T-helper 2 cell treated with Interferon-gamma antibody and Interleukin-4, amounts not matched to agents 100 ng/mL and 5 ng/mL, for 36 hours (primary cell): ENCODE measurements at regions not wholly inside any gene's neighbourhood (a gene's known extent, or its start where the extent isn't known, plus 50 kb on each side); places are given as distances from the start of the nearest gene placed in this dataset.
"Not testable (repeated sequence)": the region's sequence is repeated elsewhere in the genome, so short reads cannot be mapped to it uniquely, and the experiment has no call there.

Experiments used
- intact Hi-C: fragments of 100-400 bp; cut with micrococcal nuclease; formaldehyde crosslinking; loops from one replicate; pipeline ENCODE4 v1.15.1; 2023

- intact Hi-C loops: no loop called here
Observed at GRCh38 chr16:65710107-65710506, 588.2 kb upstream of the CDH11 start.

DNA sequence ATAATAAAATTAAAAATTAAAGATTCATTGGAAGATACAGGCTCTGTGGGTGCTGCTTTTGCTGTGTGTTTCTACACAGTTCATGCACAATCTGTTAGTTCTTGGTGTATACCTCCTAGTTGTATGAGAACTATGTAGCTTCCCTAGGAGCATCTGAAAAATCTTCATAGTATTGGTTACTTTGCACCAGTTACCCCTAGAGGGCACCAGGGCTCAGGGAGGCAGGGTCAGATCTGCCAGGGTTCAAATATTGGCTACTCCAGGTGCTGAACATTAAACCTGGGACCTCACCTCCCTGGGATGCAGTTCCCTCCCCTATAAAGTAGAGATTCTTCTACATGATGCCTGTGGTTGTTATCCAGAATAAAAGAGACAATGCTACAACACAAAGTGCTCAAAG, 583.0 kb upstream of the CDH11 start:
- intact Hi-C loops: no loop called here

DNA sequence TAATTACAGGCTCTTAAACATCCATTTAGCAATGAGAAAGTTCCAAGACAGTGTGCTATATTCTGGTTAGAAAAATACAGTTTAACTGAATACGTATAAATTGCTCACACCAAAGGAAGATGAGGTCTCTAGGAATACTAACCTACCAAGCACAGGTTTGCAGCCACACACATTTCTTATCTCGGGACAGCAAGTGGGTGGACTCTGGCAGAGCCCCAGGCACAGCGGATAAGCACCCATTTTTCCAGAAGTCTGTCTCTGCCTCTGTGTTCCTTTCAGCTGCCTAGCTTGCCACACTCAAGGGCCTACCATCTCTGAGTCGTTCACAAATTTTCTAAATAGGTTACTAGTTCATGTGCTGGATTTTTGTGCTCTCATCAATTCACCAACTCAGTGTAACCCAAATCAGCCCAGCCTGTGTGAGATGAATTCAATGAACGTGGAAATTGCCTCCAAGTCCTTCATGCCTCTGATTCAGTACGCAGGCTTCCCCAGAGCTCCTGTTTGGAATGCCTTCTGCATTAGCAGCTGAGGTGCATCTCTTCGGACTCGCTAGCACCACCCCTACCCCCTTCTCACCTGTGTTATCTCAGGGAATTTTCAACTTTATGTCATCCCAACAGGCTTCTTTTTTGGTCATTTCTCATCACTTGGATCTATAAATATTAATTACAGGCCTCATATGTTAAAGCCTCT, 581.0 kb upstream of the CDH11 start:
- intact Hi-C loops: no loop called here

- intact Hi-C loops: no loop called here
Observed at GRCh38 chr16:65700596-65700995, 578.7 kb upstream of the CDH11 start.

- intact Hi-C loops: no loop called here
Observed at GRCh38 chr16:65698791-65699321, 577.0 kb upstream of the CDH11 start.

GRCh38 chr16:65697521-65697920, 575.7 kb upstream of the CDH11 start:
- intact Hi-C loops: no loop called here

DNA sequence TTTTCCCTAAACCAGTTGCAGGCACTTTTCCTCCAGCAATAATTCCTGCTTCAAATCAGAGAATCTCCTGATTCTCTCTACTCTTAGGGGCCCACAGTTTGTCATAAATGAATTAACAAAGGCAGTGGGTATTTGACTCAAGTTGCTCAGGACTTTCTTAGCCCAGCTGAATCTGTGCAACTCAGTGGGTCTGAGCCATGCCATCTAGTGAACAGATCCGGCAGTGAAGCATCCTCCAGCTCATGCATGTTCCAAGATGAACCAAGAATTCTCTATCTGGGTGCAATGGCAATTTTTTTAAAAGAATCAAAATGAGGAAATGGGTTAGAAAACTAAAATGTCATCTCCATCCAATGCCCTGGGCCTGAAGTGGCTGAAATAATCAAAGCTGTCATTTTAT, 575.2 kb upstream of the CDH11 start:
- intact Hi-C loops: no loop called here

DNA sequence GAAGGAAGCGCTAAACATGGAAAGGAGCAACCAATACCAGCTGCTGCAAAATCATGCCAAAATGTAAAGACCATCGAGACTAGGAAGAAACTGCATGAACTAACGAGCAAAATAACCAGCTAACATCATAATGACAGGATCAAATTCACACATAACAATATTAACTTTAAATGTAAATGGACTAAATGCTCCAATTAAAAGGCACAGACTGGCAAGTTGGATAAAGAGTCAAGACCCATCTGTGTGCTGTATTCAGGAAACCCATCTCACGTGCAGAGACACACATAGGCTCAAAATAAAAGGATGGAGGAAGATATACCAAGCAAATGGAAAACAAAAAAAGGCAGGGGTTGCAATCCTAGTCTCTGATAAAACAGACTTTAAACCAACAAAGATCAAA, 570.0 kb upstream of the CDH11 start:
- intact Hi-C loops: not testable (repeated sequence)

DNA sequence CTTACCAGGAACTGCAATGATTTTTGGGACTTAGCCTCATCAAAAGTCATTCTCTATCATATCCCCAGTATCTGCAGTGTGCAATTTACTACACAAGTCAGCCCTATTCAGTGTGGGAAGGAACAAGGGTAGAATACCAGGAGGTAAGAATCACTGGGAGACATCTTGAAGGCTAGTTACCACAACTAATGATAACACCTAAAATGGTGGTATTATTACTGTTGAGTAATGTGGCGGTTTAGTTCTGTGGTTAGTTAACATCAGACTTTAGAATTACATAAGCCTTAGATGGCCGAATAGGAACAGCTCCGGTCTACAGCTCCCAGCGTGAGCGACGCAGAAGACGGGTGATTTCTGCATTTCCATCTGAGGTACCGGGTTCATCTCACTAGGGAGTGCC, 567.9 kb upstream of the CDH11 start:
- intact Hi-C loops: no loop called here

- intact Hi-C loops: no loop called here
Observed at GRCh38 chr16:65688301-65688700, 566.4 kb upstream of the CDH11 start.

GRCh38 chr16:65684230-65684629, 562.4 kb upstream of the CDH11 start:
- intact Hi-C loops: no loop called here

DNA sequence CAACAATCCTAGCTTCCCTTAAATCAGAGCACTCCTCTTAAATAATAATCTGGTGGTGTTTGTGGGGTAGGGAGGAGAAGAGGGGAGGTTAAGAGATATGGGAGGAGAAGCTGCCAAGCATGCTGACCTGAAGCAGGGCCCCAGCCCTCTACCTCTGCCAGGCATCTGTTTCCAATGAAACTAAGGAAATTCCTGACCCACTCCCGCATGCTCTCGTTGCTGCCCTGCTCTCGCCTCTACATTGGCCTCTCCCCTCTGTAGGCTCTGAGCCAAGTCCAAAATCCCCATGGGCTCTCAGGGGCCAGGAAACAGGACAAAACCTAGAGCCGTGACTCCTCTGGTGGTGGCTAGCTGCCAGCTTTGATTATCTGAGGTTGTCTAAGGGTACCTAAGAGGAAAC, 559.5 kb upstream of the CDH11 start:
- intact Hi-C loops: no loop called here

DNA sequence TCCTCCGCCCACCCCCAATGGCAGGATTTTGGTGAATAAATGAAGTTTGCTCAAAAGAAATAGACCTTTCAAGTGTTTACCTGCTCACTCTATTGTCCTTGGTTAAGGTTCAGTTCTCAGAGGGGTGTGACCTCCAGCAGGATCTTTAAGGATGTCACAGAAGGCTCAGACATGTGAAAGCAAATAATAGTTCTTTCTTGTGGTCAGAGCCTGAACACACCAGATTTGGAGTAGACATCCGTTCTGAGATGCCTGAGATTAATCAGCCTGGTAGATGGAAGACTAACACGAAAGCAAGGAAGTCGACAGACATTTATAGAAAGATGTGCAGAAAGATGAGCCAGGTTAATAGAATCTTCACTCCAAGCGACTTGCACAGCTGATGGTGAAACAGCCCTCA, 557.9 kb upstream of the CDH11 start:
- intact Hi-C loops: no loop called here

- intact Hi-C loops: no loop called here
Observed at GRCh38 chr16:65675161-65675560, 553.3 kb upstream of the CDH11 start.

- intact Hi-C loops: no loop called here
Observed at GRCh38 chr16:65672960-65673359, 551.1 kb upstream of the CDH11 start.

GRCh38 chr16:65671071-65671470, 549.2 kb upstream of the CDH11 start:
- intact Hi-C loops: no loop called here

GRCh38 chr16:65668064-65668595, 546.3 kb upstream of the CDH11 start:
- intact Hi-C loops: no loop called here

GRCh38 chr16:65667011-65667578, 545.2 kb upstream of the CDH11 start:
- intact Hi-C loops: no loop called here

- intact Hi-C loops: no loop called here
Observed at GRCh38 chr16:65666132-65666941, 544.5 kb upstream of the CDH11 start.

- intact Hi-C loops: no loop called here
Observed at GRCh38 chr16:65665586-65665985, 543.7 kb upstream of the CDH11 start.

DNA sequence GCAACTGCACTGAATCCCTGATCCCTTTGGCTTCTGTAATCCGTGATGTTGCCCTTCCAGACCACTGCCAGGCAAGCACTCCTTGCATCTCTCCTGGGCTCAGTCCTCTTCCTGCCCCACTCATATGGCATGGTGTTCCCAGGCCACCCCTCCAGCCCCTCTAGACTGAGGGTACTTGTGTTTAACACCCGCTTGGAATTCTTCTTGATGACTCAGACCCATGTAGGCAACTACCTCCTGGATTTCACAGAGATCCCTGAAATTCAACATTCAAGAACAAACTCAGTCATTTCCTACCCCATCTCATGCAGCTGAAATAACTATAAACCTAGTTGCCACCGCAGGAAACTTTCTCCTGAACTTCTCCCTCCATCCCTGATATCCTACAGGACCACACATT, 541.9 kb upstream of the CDH11 start:
- intact Hi-C loops: no loop called here

- intact Hi-C loops: no loop called here
Observed at GRCh38 chr16:65662256-65662655, 540.4 kb upstream of the CDH11 start.
